Breast epithelium (tissue), 3 donors: ENCODE measurements at regions not wholly inside any gene's neighbourhood (a gene's known extent, or its start where the extent isn't known, plus 50 kb on each side); places are given as distances from the start of the nearest gene placed in this dataset.

Source experiments
- CTCF ChIP-seq, 3 donors: fragments of 450-650 bp; IDR thresholded peaks; one replicate each; pipeline ENCODE4 v1.5.1; 2016 to 2017; ENCODE audit warnings: antibody characterized with exemption in 3 of 3, mild to moderate bottlenecking in 3 of 3, moderate library complexity in 3 of 3
- POLR2A ChIP-seq: fragments of 450-650 bp; IDR thresholded peaks from one replicate; pipeline ENCODE4 v1.6.1; 2016; ENCODE audit warnings: antibody characterized with exemption, mild to moderate bottlenecking, moderate library complexity

GRCh38 chr18:51721996-51722395 lies 524.5 kb upstream of the MEX3C start:
- no peak for TF ChIP-seq CTCF (IDR thresholded peaks at IDR 0.05)
- TF ChIP-seq POLR2A, result no peak
